HG03460 (cell line): ENCODE measurements at regions not wholly inside any gene's neighbourhood (a gene's known extent, or its start where the extent isn't known, plus 50 kb on each side); places are given as distances from the start of the nearest gene placed in this dataset.
"Not testable (repeated sequence)": the region's sequence is repeated elsewhere in the genome, so short reads cannot be mapped to it uniquely, and the experiment has no call there.

ENCODE experiments used
- ATAC-seq: cut with Tn5 transposase; IDR thresholded peaks from one replicate; pipeline ENCODE4 v1.9.1; 2021; ENCODE audit not compliant: unreplicated experiment

- ATAC-seq = no peak
Measured at GRCh38 chr4:177791188-177791587, 349.0 kb upstream of the AGA start.

- no peak for ATAC-seq
Measured at GRCh38 chr4:177796841-177797240, 354.6 kb upstream of the AGA start.

- ATAC-seq = no peak
Measured at GRCh38 chr4:177798161-177798560, 355.9 kb upstream of the AGA start.

- ATAC-seq = no peak
Measured at GRCh38 chr4:177802162-177802561, 359.9 kb upstream of the AGA start.

- ATAC-seq = no peak
Measured at GRCh38 chr4:177802661-177803060, 360.4 kb upstream of the AGA start.

- no peak for ATAC-seq
Measured at GRCh38 chr4:177803151-177803550, 360.9 kb upstream of the AGA start.

GRCh38 chr4:177809791-177810190, 367.6 kb upstream of the AGA start:
- ATAC-seq = no peak

GRCh38 chr4:177810220-177810619, 368.0 kb upstream of the AGA start:
- ATAC-seq = no peak

GRCh38 chr4:177818392-177818791, 376.2 kb upstream of the AGA start:
- not testable (repeated sequence) for ATAC-seq

GRCh38 chr4:177826973-177827372, 384.7 kb upstream of the AGA start:
- ATAC-seq = no peak

- ATAC-seq = no peak
Measured at GRCh38 chr4:177841258-177841657, 399.0 kb upstream of the AGA start.

- ATAC-seq = no peak
Measured at GRCh38 chr4:177853229-177853628, 411.0 kb upstream of the AGA start.

- ATAC-seq = no peak
Measured at GRCh38 chr4:177855507-177856197, 413.4 kb upstream of the AGA start.

- no peak for ATAC-seq
Measured at GRCh38 chr4:177860171-177860570, 417.9 kb upstream of the AGA start.

- no peak for ATAC-seq
Measured at GRCh38 chr4:177861551-177862094, 419.4 kb upstream of the AGA start.

- ATAC-seq = no peak
Measured at GRCh38 chr4:177862541-177863176, 420.4 kb upstream of the AGA start.

GRCh38 chr4:177879851-177880250, 437.6 kb upstream of the AGA start:
- ATAC-seq = no peak

- no peak for ATAC-seq
Measured at GRCh38 chr4:177895136-177895535, 452.9 kb upstream of the AGA start.

- no peak for ATAC-seq
Measured at GRCh38 chr4:177901786-177902185, 459.5 kb upstream of the AGA start.

- no peak for ATAC-seq
Measured at GRCh38 chr4:177902386-177902785, 460.1 kb upstream of the AGA start.

- no peak for ATAC-seq
Measured at GRCh38 chr4:177907736-177908424, 465.6 kb upstream of the AGA start.

GRCh38 chr4:177921715-177922114, 479.5 kb upstream of the AGA start:
- ATAC-seq = no peak
